IPS-15b (cell line): ENCODE measurements at regions not wholly inside any gene's neighbourhood (a gene's known extent, or its start where the extent isn't known, plus 50 kb on each side); places are given as distances from the start of the nearest gene placed in this dataset.

Experiments used
- H3K27me3 ChIP-seq: one replicate; pipeline ENCODE4 v1.6.1; 2013; ENCODE audit warnings: low read length; ENCODE audit not compliant: control insufficient read depth, insufficient read depth
- H3K36me3 ChIP-seq: one replicate; pipeline ENCODE4 v1.6.1; 2013; ENCODE audit warnings: low read length; ENCODE audit not compliant: control insufficient read depth, insufficient read depth
- H3K4me1 ChIP-seq: one replicate; pipeline ENCODE4 v1.6.1; 2013; ENCODE audit warnings: mild to moderate bottlenecking, low read length; ENCODE audit not compliant: control insufficient read depth, insufficient read depth
- H3K4me3 ChIP-seq: one replicate; pipeline ENCODE4 v1.5.1; 2013; ENCODE audit warnings: low read depth, low read length
- H3K9ac ChIP-seq: one replicate; pipeline ENCODE4 v1.6.1; 2013; ENCODE audit warnings: low read depth, mild to moderate bottlenecking, low read length
- H3K9me3 ChIP-seq: one replicate; pipeline ENCODE4 v1.6.1; 2013; ENCODE audit warnings: mild to moderate bottlenecking, low read length; ENCODE audit not compliant: control insufficient read depth, insufficient read depth

DNA sequence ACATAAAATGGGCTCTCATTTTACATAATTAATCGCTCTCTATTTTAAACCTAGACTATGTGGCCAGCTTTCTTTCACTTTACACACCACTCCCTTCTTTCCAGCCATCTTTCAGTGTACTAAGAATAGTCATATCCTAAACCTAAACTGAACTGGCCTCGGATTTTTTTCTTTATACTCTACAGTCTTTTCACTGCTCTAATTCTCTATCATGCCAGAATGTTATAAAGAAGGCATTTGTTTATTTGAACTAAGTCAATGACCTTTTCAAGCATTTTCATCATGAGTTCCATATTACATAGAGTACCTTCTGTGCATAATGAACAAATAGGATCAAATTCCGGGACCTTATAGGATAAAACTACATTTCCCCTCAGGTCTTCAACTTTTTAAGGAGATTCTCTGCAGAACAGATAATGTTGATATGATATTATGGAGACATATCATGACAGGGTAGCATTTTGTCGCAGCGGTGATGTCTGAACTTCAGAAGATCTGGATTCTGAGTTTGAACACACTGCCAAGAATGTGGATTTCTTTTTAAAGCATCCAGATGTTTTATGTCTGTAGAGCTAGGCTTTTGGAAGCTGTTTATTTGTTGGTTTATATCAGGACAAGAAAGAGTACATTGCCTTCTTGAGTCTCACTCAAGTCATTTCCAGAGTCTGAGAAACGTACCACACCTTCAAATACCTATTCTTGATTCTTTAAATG is 1047.3 kb downstream of the MCTP2 start:
- no peaks in the 10 kb centered on the region for H3K27me3 ChIP-seq
- H3K4me3 ChIP-seq = no peak overlapping the region
- no peaks in the 10 kb centered on the region for H3K4me1 ChIP-seq
- no peaks in the 10 kb centered on the region for H3K36me3 ChIP-seq
- H3K9me3 ChIP-seq = no peaks in the 10 kb centered on the region
- H3K9ac ChIP-seq = no peak overlapping the region

DNA sequence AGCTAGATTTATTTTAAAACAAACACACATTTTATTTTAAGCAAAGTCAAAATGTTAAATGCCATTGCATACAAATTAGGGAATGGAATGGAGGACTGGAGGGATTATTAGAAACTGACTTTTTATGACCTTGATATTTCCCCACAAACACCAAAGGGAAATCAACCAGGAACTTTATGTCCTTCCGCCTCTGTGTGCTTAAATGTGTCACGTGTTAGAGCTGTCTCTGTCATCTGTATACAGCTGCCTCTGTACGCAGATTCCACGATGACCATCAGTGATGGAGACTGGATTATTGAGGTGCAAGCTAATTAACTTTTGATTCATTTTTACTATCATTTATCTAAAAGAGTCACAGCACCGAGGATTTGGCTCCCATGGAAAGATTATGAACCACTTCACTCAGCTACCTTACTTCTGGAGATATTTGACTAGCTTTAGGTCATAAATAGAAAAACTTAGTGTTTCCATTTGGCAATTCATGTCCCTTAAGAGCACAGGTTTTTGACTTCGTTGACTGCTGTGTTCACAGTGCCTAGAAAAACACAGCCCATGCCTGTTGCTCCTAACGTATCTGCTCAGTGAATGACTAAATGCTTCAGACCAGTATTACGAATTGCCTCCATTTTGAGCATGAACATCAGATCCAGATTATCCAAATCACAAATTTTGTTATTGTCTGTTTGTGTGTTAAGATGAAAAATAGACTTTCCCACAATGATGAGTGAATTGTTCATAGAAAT is 1048.1 kb downstream of the MCTP2 start:
- Histone ChIP-seq H3K4me1 (no peaks in the 10 kb centered on the region), H3K4me3 (no peak overlapping the region), H3K27me3 (no peaks in the 10 kb centered on the region), H3K36me3 (no peaks in the 10 kb centered on the region), H3K9ac (no peak overlapping the region), H3K9me3 (no peaks in the 10 kb centered on the region)

DNA sequence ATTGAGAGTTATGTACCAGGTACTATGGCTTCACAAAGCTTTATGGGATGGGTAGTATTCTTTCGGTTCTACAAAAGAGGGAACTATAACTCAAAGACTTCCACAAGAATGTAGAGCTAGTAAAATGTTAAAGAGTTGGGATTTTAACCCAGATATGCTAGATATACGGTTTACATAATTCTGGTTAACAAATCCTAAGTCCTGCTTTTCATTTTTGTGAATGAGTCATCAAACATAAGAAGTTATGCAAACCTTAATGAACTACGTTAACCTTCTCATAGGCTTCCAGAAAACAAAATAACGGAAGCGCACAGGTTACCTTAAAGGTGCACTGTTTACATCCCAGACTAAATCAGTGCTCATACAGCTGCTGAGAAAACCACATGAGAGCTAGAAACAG is 1049.3 kb downstream of the MCTP2 start:
- Histone ChIP-seq H3K36me3 (no peaks in the 10 kb centered on the region), H3K4me3 (no peak overlapping the region), H3K9me3 (no peaks in the 10 kb centered on the region), H3K9ac (no peak overlapping the region), H3K4me1 (no peaks in the 10 kb centered on the region), H3K27me3 (no peaks in the 10 kb centered on the region)

DNA sequence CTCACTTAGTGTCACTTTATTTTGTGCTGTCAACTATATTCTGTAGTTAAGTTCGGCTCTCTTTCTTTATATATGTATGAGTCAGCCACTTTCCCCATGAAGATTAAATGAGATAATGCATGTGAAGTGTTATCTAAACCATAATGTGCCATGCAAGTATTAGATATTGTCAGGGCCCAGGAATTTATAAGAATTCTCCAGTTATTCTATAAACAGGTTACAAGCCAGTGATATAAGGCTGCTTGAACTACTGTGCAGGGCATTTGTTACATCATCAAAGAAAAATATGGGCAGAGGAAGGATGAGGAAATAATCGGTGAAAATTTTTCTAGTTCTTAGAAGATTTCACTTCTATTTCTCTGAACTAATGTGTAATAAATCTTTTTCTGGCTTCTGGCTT is 1049.0 kb upstream of the NR2F2 start:
- H3K36me3 ChIP-seq = no peaks in the 10 kb centered on the region
- H3K9me3 ChIP-seq = no peaks in the 10 kb centered on the region

DNA sequence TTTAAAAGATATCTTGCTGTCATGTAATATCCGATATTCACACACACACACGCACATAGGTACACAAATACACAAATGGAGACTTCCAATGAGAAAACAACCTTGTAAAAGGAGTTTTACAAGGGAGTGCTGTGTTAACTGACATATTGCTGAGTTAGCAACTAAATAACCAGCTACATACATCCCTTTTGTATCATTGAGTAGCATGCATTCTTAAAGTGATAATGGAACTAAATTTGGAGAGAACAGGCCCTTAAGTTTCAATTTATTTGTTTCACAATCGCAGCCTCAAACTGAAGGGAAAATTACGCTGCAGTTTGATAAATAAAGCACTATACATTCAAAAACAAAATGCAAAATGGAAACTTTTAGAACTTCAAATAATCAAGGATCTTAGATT is 1046.0 kb upstream of the NR2F2 start:
- Histone ChIP-seq H3K9ac (no peak overlapping the region), H3K27me3 (no peaks in the 10 kb centered on the region), H3K4me3 (no peak overlapping the region), H3K36me3 (no peaks in the 10 kb centered on the region), H3K4me1 (peaks cover 15% of the 10 kb centered on the region), H3K9me3 (no peaks in the 10 kb centered on the region)

More for the DNA sequence above, 1049.0 kb upstream of the NR2F2 start:
- Histone ChIP-seq H3K4me3 (no peak overlapping the region), H3K9ac (no peak overlapping the region), H3K27me3 (no peaks in the 10 kb centered on the region), H3K4me1 (peaks cover 4% of the 10 kb centered on the region)

DNA sequence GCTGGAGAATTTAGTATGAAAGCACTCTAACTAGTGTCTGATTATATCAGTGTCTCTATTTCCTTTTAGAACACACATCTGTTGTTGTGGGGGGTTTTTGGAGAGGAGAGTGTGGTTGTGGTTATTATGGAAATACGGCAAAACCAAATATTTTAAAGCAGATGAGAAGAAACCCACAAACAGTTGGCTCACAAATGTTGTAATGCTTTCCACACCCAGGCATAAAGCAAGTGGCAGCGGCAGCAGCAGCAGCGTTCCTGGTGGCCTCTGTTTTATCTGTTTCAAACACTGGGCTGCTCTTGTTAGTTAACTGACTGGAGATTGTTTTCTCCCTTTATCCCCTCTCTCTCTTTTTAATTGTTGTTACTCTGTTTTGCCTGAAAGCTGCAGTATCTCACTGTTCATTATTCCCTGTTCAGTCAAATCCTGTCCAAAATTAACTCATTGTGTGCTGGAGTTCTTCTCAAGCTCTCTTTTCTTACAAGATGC is 1045.5 kb upstream of the NR2F2 start:
- Histone ChIP-seq H3K27me3 (no peaks in the 10 kb centered on the region), H3K9me3 (no peaks in the 10 kb centered on the region), H3K36me3 (no peaks in the 10 kb centered on the region), H3K4me1 (peaks cover 15% of the 10 kb centered on the region), H3K9ac (no peak overlapping the region), H3K4me3 (no peak overlapping the region)

DNA sequence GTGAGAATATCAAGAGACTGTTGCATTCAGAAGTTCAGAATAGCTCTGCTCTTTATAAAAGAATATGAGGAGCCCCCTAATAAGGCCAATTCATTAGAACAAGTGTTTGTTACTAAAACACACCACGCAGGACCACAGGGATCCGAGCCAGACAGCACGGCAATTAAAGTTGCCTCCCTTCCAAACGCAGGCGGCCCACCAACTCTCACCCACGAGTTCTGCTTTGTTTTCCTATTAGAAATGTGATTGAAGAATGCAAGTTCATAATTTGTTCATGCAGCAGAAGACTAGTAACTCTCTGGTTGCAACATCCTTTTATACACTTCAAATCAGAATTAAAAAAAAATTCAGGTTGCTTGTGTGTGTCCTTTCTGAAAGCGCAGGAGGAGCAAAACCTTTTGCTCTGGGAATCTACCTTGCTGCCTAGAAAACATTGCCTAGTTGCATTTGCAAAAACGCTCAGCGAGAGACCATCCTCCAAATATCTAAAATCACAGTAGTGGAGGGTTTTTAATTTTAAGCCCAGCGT is 1044.1 kb upstream of the NR2F2 start:
- Histone ChIP-seq H3K27me3 (no peaks in the 10 kb centered on the region), H3K36me3 (no peaks in the 10 kb centered on the region), H3K9me3 (no peaks in the 10 kb centered on the region), H3K4me1 (peaks cover 15% of the 10 kb centered on the region), H3K9ac (no peak overlapping the region), H3K4me3 (no peak overlapping the region)

DNA sequence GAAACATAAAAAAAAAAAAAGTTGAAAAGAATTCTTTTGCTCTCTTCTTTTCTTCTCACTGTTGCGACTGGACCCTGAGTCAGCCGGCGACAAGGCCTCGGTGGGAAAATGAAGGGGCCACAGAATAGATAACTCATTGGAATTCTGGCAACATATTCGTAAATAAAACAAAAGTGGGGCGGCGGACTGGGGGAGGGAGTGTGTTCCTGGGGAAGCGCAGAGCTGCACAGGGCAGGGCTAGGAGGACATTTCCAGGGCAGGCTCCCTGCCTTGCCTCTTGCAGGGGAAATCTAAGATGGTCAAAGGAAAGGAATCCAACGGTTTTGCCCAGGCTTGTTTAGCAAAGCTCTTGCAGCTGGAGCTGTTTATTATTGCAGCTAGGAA is 1042.8 kb upstream of the NR2F2 start:
- H3K9me3 ChIP-seq = no peaks in the 10 kb centered on the region
- no peaks in the 10 kb centered on the region for H3K36me3 ChIP-seq
- no peak overlapping the region for H3K9ac ChIP-seq
- H3K27me3 ChIP-seq = no peaks in the 10 kb centered on the region
- H3K4me1 ChIP-seq = peaks cover 15% of the 10 kb centered on the region
- H3K4me3 ChIP-seq = no peak overlapping the region

DNA sequence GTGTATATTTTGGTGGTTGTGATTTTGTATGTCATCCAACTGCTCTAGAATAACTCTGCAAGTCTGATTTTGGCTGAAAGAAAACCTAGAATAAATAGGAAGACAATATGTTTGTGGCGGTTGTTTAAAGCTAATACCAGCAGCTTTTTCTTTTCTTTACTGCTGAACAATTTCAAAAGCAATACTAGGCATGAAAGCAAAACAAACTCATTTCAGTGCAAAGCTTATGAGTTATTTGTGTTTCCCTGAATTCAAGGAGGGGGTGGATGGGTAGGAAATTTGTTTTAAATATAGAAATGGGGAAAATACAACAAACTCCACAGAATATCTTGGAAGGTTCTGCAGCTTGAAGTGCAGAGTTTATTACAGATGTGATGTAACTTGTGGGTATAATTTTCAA is 1041.9 kb upstream of the NR2F2 start:
- Histone ChIP-seq H3K9ac (no peak overlapping the region), H3K4me3 (no peak overlapping the region), H3K4me1 (peaks cover 15% of the 10 kb centered on the region), H3K27me3 (no peaks in the 10 kb centered on the region), H3K9me3 (no peaks in the 10 kb centered on the region), H3K36me3 (no peaks in the 10 kb centered on the region)

DNA sequence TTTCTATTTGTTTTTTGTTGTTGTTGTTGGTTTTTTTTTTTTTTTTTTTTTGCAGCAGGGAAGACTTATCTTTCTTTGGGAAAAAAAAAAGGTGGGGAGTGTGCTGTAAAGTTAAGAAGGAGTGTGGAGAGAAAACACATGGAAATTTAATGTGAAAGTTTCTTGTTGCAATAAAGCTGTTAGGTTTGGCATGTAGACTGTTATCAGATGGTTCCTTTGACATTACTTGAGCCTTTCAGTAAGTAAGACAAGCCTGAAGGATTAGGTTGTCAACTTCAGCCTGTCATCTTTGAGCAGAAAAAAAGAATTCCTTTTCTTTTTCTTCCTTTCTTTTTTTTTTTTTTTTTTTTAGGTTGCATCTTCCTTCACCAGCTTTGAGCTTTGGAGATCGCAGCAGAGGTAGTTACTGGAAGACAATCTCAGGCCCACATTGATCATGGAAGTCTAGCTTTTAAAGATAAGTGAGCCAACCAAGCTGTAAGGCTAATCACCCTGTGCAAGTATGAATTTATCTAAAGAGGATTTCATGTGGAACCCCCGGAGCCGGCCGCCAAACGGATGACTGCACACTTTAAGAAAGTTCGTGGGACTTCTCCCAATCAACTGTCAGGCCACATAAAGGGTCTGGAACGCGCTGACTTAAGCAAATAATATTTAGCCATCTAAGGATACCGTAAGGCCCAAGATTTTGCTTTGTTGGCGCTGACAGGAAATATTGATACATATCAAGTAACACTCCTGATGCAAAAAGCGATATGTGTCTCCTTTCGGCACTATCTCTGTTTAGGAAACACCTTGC is 1040.1 kb upstream of the NR2F2 start:
- H3K4me3 ChIP-seq = no peak overlapping the region
- no peaks in the 10 kb centered on the region for H3K9me3 ChIP-seq
- no peaks in the 10 kb centered on the region for H3K36me3 ChIP-seq
- peaks cover 15% of the 10 kb centered on the region for H3K4me1 ChIP-seq
- H3K9ac ChIP-seq = no peak overlapping the region
- H3K27me3 ChIP-seq = no peaks in the 10 kb centered on the region

DNA sequence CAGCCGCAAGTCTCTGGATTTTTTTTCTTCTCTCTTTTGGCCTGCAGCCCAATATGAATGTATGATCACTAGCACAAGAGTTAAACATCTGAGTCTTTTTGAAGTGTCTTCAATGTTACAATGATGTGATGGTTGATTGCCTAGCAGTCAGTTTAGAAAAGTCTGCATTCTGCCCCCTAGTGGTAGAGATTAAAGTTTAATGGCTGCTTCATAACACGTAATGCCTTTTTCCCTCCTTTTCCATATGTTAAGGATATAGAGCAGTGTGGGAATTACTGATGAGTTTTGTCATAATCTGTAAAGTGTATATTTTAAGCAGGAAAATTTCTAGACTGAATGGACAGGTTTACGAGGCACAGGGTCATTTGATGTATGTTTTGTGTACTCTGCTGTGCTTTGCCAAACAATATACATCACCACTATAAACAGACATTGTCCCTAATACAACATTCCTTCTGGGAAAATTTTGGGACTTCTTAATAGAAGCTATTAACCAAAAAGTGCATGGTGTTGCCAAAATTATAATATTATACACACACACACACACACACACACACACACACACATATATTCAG is 1038.5 kb upstream of the NR2F2 start:
- Histone ChIP-seq H3K9me3 (no peaks in the 10 kb centered on the region), H3K36me3 (no peaks in the 10 kb centered on the region), H3K4me1 (peaks cover 9% of the 10 kb centered on the region), H3K27me3 (no peaks in the 10 kb centered on the region), H3K9ac (no peak overlapping the region), H3K4me3 (no peak overlapping the region)
